GM12874 (cell line): ENCODE measurements at regions not wholly inside any gene's neighbourhood (a gene's known extent, or its start where the extent isn't known, plus 50 kb on each side); places are given as distances from the start of the nearest gene placed in this dataset.

Experiments used
- CTCF ChIP-seq: IDR thresholded peaks from 2 replicates; pipeline ENCODE4 v1.5.1; 2011; ENCODE audit warnings: low read depth, mild to moderate bottlenecking, control low read depth, low read length, moderate library complexity; ENCODE audit not compliant: insufficient read depth

GRCh38 chr1:232443372-232443771 lies 186.6 kb downstream of the SIPA1L2 start:
- TF ChIP-seq CTCF = no peak

- TF ChIP-seq CTCF = no peak
Observed at GRCh38 chr1:232441036-232441411, 188.9 kb downstream of the SIPA1L2 start.

GRCh38 chr1:232440325-232441035 lies 189.5 kb downstream of the SIPA1L2 start:
- TF ChIP-seq CTCF = no peak

GRCh38 chr1:232439011-232439410 lies 190.9 kb downstream of the SIPA1L2 start:
- no peak for TF ChIP-seq CTCF

GRCh38 chr1:232438476-232438875 lies 191.5 kb downstream of the SIPA1L2 start:
- no peak for TF ChIP-seq CTCF

- no peak for TF ChIP-seq CTCF
Observed at GRCh38 chr1:232437510-232437909, 192.4 kb downstream of the SIPA1L2 start.

GRCh38 chr1:232435729-232436128 lies 194.2 kb downstream of the SIPA1L2 start:
- no peak for TF ChIP-seq CTCF
